Amniotic epithelial cell (primary cell): ENCODE measurements at regions not wholly inside any gene's neighbourhood (a gene's known extent, or its start where the extent isn't known, plus 50 kb on each side); places are given as distances from the start of the nearest gene placed in this dataset.

Experiments
- DNase-seq: peaks from one replicate; pipeline ENCODE4 v3.0.0-alpha.2; 2010; ENCODE audit warnings: low read depth

DNA sequence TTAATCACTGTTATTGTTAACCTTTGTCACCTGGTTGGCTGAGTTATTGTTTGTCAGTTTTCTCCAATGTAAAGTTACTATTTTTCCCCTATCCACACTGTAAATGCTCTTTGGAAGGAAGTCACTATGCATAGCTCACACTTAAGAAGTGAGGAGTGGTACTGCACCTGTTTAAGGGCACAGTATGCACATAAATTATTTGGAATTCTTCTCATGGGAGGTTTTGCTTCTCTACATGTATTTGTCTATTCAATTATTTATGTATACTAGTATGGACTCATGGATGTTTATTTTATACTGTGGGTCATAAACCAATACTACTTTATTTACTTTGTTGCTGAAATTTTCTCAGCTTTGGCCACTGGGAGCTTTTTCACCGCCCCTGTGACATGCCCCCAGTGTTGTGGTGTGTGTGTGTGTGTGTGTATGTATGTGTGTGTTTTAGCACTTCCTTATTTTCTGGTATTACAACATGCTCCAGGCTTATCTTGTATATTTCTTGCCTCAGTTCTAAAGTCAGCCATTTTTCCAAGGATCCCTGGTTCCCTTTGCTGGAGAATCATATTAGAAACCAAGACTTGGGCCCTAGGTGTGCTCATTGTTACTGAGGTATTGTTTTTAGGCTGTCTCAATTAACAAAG, 290.5 kb downstream of the KBTBD8 start:
- DNase-seq = no peak

GRCh38 chr3:67289626-67290025, 291.5 kb downstream of the KBTBD8 start:
- DNase-seq = no peak

DNA sequence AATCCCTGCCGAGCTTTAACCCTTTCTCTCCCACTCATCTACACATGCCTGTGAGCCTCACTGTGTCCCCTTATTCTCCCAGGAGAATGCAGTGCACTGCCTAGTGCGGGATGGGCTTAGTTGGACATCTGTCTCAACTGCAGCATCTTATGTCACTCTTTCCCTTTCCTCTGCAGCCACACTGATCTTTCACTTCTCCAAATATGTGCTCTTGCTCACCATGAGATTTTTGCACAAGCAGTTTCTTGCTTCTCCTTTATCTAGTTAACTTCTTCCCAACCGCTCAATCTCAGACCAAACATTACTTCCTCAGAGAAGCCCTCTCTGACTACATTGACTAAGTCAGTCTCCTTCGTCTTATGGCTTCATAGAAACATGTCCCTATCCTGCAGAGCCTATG, 292.3 kb downstream of the KBTBD8 start:
- no peak for DNase-seq

DNA sequence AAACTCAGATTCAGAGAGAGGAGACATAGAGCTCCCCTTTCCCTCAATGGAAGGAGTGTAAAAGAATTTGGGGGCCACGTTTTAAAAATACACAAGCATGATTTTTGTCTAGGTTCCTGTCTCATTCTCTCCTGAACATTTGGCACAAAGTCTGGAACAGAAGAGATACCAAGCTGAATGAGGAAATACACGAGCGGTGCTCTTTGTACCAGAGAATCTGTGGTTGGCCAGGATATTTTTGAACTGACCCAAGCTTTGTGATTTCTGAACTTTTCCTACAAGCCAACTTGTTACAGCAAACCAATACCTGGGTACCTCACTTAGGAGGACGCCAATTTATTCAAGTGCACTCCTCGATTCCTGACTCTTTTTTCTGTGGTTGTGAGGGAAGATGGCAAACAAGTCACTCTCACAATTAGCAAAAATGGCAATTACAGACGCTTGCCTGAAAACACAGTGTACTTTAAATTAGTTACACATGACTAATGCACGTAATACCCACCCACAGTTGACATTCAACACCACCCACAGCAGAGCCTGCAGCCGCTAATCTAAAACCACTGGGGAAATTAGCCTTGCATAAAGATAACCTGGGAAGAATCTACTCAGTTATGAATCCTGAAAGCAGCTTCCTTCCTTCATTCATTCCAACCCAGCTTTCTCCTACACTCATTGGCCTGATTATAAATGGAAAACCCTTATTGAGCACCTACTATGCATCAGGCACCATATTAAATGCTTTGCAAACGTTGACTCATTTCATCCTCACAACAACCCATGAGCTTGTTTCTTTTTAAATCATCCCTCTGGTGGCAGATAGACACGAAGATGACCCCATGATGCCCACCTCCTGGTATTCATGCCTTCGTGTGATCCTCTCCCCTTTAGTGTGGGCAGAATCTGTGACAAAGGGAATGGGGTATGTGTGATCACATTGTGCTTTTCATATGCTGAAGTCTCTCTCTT, 293.5 kb downstream of the KBTBD8 start:
- DNase-seq = no peak

- no peak for DNase-seq
Observed at GRCh38 chr3:67292356-67293121, 294.4 kb downstream of the KBTBD8 start.

DNA sequence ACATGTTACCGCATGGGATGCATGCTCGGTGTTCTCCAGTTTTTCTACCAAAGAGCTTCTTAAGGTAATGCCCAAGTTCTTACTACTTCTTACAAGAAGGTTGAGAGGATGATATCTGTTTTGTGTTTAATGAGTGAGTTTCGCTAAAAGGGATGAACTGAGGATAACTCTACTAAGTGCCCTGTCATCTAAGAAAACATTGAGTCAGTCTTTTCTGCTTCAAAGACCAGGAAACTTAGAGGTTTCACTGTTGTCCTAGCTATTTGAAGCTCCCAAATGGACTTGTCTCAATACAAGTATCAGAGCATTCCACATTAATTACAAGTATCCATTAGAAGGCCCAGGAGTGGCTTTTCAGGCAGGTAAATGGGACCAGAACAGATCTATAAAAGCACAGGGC, 296.2 kb downstream of the KBTBD8 start:
- no peak for DNase-seq

GRCh38 chr3:67296039-67296892, 298.2 kb downstream of the KBTBD8 start:
- no peak for DNase-seq

- no peak for DNase-seq
Observed at GRCh38 chr3:67297715-67298475, 299.8 kb downstream of the KBTBD8 start.

GRCh38 chr3:67301556-67301955, 303.4 kb downstream of the KBTBD8 start:
- DNase-seq = no peak

- DNase-seq = no peak
Observed at GRCh38 chr3:67302489-67302888, 304.4 kb downstream of the KBTBD8 start.

DNA sequence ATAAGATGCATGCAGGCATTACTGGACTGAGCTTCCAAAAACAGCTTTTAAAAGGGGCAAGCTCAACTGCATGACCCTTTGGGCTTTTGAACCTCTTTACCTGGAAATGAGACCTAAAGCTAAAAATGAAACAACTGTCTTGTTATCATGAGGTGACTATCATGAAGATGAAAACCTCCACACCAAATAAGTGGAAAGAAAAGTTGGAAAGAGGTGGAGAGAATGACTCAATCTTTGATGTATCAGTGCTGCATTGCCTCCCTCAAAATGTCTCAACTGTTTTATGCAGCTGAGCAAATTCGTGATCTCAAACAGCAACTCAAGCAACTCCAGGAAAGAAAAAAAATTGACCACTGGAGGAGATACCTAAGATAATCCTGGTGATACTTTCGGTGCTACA, 307.1 kb downstream of the KBTBD8 start:
- DNase-seq = no peak

DNA sequence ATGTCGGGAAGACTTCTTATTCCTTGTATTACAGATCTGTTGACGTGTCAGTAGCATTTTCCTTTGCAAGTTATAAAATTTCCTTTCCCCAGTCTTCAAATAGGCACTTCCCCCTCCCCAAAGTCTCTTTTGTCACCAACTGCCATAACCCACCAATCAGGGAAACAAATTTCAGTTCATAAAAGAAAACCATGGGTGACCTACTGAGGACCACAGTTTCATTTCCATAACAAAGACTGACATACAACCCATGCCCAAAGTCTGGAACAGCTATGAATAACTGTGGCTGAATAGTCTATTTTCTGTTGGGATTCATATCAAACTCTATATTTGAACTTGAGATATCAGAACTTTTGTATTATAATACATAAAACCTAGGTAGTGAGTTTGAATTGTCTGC, 307.8 kb downstream of the KBTBD8 start:
- DNase-seq = no peak

- no peak for DNase-seq
Observed at GRCh38 chr3:67311440-67311839, 313.3 kb downstream of the KBTBD8 start.

DNA sequence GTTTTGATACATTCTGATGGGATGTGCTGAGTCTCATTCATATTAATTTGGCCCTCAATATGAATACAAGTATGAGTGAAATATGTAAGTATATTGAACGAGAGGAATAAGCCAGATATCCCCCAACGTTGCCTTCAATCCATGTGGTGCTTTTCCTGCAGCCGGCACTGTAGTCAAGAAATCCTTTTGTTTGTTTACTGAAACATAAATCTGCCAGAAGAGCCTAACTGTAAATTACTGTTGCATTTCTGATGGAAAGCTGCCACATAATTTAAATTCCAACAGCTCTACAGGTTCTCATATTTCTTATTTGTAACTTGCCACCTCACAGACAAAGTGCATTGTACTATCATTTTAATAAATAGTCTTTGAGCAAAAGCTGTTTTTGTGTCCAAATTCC, 314.0 kb downstream of the KBTBD8 start:
- no peak for DNase-seq

- no peak for DNase-seq
Observed at GRCh38 chr3:67318162-67318561, 320.1 kb downstream of the KBTBD8 start.

GRCh38 chr3:67324554-67324953, 326.4 kb downstream of the KBTBD8 start:
- DNase-seq = no peak
